Lower leg skin (tissue), 3 donors: ENCODE measurements at regions not wholly inside any gene's neighbourhood (a gene's known extent, or its start where the extent isn't known, plus 50 kb on each side); places are given as distances from the start of the nearest gene placed in this dataset.

Experiments
- POLR2A ChIP-seq, 2 donors: fragments of 450-650 bp; IDR thresholded peaks; one replicate each; pipeline ENCODE4 v1.6.1; 2016 to 2017; ENCODE audit warnings: antibody characterized with exemption in 2 of 2, mild to moderate bottlenecking in 1 of 2, moderate library complexity in 1 of 2
- TF ChIP-seq, protein P1 (sequence below), 3 donors: fragments of 450-650 bp; IDR thresholded peaks; one replicate each; pipeline ENCODE4 v1.5.1; 2016; ENCODE audit warnings: antibody characterized with exemption in 3 of 3, mild to moderate bottlenecking in 3 of 3, moderate library complexity in 2 of 3

DNA sequence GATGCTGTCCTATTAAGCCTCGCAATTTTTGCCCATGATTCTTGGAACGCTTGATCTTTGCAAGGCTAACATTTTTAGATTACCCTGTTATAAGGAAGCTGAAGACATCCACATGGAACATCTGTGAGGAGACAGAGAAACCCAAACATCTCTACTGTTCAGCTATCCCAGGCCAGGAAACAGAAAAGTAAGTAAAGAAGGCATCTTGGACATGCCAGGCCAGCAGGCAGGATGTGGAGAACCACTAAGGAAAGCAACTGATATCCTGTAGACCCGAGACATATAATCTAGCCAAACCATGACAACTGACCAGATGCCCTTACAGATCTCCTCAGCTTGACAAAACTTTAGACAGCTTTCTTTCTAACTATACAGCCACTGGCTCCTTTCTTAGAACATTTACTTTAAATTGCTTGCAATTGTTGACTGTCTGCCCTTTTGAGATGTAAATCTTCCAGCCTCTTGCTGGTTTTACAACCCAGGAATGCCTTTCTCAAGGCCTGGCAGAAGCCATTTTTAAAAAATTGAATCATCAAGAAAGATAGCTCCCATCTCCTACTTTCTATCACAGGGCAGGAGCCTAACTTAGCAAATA is 255.8 kb upstream of the DACH1 start:
- TF ChIP-seq, protein P1, sequence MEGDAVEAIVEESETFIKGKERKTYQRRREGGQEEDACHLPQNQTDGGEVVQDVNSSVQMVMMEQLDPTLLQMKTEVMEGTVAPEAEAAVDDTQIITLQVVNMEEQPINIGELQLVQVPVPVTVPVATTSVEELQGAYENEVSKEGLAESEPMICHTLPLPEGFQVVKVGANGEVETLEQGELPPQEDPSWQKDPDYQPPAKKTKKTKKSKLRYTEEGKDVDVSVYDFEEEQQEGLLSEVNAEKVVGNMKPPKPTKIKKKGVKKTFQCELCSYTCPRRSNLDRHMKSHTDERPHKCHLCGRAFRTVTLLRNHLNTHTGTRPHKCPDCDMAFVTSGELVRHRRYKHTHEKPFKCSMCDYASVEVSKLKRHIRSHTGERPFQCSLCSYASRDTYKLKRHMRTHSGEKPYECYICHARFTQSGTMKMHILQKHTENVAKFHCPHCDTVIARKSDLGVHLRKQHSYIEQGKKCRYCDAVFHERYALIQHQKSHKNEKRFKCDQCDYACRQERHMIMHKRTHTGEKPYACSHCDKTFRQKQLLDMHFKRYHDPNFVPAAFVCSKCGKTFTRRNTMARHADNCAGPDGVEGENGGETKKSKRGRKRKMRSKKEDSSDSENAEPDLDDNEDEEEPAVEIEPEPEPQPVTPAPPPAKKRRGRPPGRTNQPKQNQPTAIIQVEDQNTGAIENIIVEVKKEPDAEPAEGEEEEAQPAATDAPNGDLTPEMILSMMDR (IDR thresholded peaks at IDR 0.05): no peak
- TF ChIP-seq POLR2A (IDR thresholded peaks at IDR 0.05): no peak
